Heart left ventricle (tissue), 13 donors: ENCODE measurements at regions not wholly inside any gene's neighbourhood (a gene's known extent, or its start where the extent isn't known, plus 50 kb on each side); places are given as distances from the start of the nearest gene placed in this dataset.

Experiments used
- POLR2A ChIP-seq, 2 donors: fragments of 450-650 bp; IDR thresholded peaks; one replicate each; pipeline ENCODE4 v1.6.1; 2017; ENCODE audit warnings: antibody characterized with exemption in 2 of 2, mild to moderate bottlenecking in 2 of 2, moderate library complexity in 2 of 2
- TF ChIP-seq, protein P1 (sequence below), 12 donors: fragments of 200-600 bp; sonication (generic) in 4 of 12; IDR thresholded peaks; one replicate each; pipeline versions ENCODE4 v1.5.0 to v1.8.0; 2018 to 2022; ENCODE audit warnings: antibody characterized with exemption in 12 of 12, mild to moderate bottlenecking in 5 of 12
- donor health status: ischemic (EF 13 %, LVEDD 7.1; RV severe dilation, severe dysfunction).
- donor health status: DM: no; HTN: yes; CAD: no.
- donor health status: DM: no; HTN: no; CAD: no.
- donor health status: ischemic (EF 25% LVEDD 6.9; RV normal size, moderate dysfunction).
- donor health status: ischemic (EF 25% LVEDD 5.7; RV mildly dilated, moderate dysfunction).
- donor health status: ischemic (EF 35%, LVEDD 5.7; RV mildly dilated, moderate dysfunction).
- donor health status: nonischemic (EF 11% LVEDD 7.7; RV severe dilation, severe dysfunction).
- donor health status: DM: yes; HTN: yes; CAD: no.
- donor health status: PGD.
- donor health status: ischemic (EF 29% LVEDD 5.4; RV normal size, mild dysfunction).
- donor health status: nonischemic (EF 23%, LVEDD 6.1; RV moderate dilation, normal function).

DNA sequence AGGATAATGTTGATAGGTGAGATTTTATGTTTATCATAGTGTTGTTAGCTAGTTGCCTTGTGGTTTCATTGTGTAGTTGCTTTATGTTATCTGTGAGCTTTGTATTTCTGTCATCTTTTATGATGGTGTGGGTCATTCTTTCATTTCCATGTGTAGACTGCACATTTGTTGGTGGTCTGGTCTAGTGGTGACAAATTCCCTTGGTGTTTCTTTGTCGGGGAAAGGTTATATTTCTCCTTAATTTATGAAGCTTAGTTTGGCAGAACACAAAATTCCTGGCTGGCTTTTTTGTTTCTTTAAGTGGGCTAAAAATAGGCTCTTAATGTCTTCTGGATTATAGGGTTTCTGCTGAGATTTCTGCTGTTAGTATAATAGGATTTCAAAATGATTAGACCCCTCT is 347.2 kb upstream of the ADAMTS5 start:
- TF ChIP-seq, protein P1, sequence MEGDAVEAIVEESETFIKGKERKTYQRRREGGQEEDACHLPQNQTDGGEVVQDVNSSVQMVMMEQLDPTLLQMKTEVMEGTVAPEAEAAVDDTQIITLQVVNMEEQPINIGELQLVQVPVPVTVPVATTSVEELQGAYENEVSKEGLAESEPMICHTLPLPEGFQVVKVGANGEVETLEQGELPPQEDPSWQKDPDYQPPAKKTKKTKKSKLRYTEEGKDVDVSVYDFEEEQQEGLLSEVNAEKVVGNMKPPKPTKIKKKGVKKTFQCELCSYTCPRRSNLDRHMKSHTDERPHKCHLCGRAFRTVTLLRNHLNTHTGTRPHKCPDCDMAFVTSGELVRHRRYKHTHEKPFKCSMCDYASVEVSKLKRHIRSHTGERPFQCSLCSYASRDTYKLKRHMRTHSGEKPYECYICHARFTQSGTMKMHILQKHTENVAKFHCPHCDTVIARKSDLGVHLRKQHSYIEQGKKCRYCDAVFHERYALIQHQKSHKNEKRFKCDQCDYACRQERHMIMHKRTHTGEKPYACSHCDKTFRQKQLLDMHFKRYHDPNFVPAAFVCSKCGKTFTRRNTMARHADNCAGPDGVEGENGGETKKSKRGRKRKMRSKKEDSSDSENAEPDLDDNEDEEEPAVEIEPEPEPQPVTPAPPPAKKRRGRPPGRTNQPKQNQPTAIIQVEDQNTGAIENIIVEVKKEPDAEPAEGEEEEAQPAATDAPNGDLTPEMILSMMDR (IDR thresholded peaks at IDR 0.05): no peak
- no peak for TF ChIP-seq POLR2A (IDR thresholded peaks at IDR 0.05)
